ENCODE measurements at regions not wholly inside any gene's neighbourhood (a gene's known extent, or its start where the extent isn't known, plus 50 kb on each side); places are given as distances from the start of the nearest gene placed in this dataset.

- DNase-seq (ENCODE audit: low spot score), result no peak
These were observed 358.2 kb downstream of the FGFR2 start for GRCh38 chr10:121240011-121240410.

DNA sequence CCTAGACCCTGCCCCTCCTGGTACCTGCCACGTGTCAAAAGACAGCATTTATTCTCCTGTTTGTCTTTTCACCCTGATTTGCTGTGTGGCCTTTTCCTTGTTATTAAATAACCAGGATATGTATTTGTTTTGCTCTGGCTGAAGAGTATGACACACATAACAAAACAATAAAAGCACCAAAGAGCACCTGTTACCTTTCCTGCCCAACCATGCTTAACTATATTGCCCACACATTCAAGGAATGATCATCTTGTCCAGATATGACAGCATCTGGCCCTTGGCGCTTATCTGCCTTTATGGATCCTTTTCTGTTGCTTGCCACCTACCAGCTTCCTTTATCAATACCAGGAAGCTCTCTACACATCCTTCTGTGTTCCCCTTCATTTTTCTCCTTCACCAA lies 357.7 kb downstream of the FGFR2 start:
- no peak for DNase-seq (ENCODE audit: low spot score)

- DNase-seq (ENCODE audit: low spot score), result no peak
These were observed 356.9 kb downstream of the FGFR2 start for GRCh38 chr10:121241337-121241736.

- DNase-seq (ENCODE audit: low spot score), result no peak
These were observed 355.3 kb downstream of the FGFR2 start for GRCh38 chr10:121242741-121243608.

- no peak for DNase-seq (ENCODE audit: low spot score)
These were observed 354.5 kb downstream of the FGFR2 start for GRCh38 chr10:121243609-121244241.

- DNase-seq (ENCODE audit: low spot score), result no peak
These were observed 353.4 kb downstream of the FGFR2 start for GRCh38 chr10:121244818-121245217.

GRCh38 chr10:121245754-121246153 lies 352.5 kb downstream of the FGFR2 start:
- DNase-seq (ENCODE audit: low spot score), result no peak

- no peak for DNase-seq (ENCODE audit: low spot score)
These were observed 350.0 kb downstream of the FGFR2 start for GRCh38 chr10:121248266-121248665.

GRCh38 chr10:121250995-121251764 lies 347.1 kb downstream of the FGFR2 start:
- DNase-seq (ENCODE audit: low spot score), result no peak

GRCh38 chr10:121252756-121253155 lies 345.5 kb downstream of the FGFR2 start:
- DNase-seq (ENCODE audit: low spot score), result no peak

DNA sequence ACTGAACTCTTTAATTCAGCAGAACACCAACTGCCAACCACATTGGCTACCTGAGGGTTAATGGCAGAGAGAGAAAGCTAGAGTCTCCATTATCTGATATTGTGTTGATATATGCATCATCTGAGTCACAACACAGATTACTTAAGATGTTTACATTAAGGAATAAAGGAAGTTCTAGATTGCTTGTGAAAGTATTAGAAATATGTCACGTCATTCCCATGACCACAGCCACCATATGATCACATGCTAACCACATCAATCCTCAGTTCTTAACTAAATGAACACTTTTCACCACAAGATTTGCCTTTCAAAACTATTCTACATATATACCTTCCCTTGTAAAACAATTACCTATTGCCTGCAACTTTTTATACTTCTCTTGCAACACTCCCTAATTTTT lies 337.9 kb downstream of the FGFR2 start:
- no peak for DNase-seq (ENCODE audit: low spot score)

GRCh38 chr10:121261665-121262064 lies 336.6 kb downstream of the FGFR2 start:
- no peak for DNase-seq (ENCODE audit: low spot score)

- DNase-seq (ENCODE audit: low spot score), result no peak
These were observed 335.3 kb downstream of the FGFR2 start for GRCh38 chr10:121262774-121263430.

DNA sequence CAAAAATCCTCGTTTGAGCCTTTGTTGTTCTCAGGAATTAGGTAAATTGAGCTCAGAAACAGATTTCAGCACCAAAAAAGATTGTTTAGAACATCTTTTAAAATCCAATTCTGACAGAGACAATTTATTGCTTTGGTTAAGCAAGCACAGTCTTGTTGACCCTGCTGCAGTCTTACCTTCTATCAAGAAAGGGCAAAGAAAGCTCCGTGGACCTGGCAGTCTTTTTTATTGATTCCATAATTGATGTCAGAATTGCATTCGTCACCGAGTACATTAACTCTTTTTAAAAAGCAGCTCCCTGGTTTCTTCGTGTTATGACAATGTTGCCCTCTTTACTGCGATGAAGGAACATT lies 334.8 kb downstream of the FGFR2 start:
- DNase-seq (ENCODE audit: low spot score), result no peak

DNA sequence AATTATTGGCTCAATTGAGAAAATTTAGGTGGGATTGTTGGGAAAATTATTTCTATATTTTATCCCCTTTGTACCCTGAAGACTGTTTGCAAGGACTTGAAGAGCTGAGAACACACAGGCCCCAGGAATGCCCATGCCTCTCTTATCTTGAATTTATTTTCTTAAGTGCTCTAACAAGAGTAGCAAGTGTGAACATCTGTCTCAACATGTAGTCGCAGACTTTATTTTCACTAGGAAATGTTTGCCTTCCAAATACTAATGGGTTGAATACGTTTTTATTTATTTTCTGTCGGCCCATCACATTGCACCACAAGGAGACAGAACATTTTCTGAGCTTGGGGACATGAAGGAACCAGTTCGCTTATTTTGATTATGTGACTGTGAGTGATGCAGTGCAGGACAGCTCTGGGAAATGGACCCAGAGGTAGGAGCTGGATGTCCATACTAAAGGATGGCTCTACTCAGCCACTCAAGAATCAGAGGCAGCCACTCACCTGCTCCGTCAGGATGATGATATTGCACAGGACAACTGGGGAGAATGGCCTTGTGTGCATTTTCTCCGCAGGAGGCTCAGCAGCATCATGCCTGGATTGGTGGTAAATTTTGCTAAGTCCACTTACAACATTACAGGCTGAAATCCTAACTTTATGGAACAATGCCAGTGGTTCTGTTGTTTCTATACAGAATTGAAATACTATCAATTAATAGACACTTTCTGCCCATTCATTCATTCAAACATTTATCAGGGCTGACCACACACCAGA lies 332.7 kb downstream of the FGFR2 start:
- DNase-seq (ENCODE audit: low spot score), result no peak

GRCh38 chr10:121266370-121266769 lies 331.9 kb downstream of the FGFR2 start:
- no peak for DNase-seq (ENCODE audit: low spot score)

- no peak for DNase-seq (ENCODE audit: low spot score)
These were observed 330.8 kb downstream of the FGFR2 start for GRCh38 chr10:121267236-121268003.

- no peak for DNase-seq (ENCODE audit: low spot score)
These were observed 329.9 kb downstream of the FGFR2 start for GRCh38 chr10:121268363-121268762.

GRCh38 chr10:121268863-121269432 lies 329.3 kb downstream of the FGFR2 start:
- DNase-seq (ENCODE audit: low spot score), result no peak

- DNase-seq (ENCODE audit: low spot score), result no peak
These were observed 327.3 kb downstream of the FGFR2 start for GRCh38 chr10:121270906-121271305.

Data from germinal center (tissue), 1 donor.